Sigmoid colon (tissue), 3 donors: ENCODE measurements at regions not wholly inside any gene's neighbourhood (a gene's known extent, or its start where the extent isn't known, plus 50 kb on each side); places are given as distances from the start of the nearest gene placed in this dataset.

ENCODE experiments used
- CTCF ChIP-seq, 4 experiments: fragments of 450-650 bp in 3 of 4; fragments of 200-600 bp in 1 of 4; IDR thresholded peaks; one replicate each; pipeline ENCODE4 v1.5.1; 2016 to 2019; ENCODE audit warnings: antibody characterized with exemption in 4 of 4, mild to moderate bottlenecking in 3 of 4, moderate library complexity in 2 of 4
- POLR2A ChIP-seq, 2 donors: fragments of 450-650 bp; IDR thresholded peaks; one replicate each; pipeline ENCODE4 v1.6.1; 2016; ENCODE audit warnings: antibody characterized with exemption in 2 of 2, mild to moderate bottlenecking in 2 of 2, moderate library complexity in 2 of 2

- TF ChIP-seq POLR2A (IDR thresholded peaks at IDR 0.05) (no peak), CTCF (IDR thresholded peaks at IDR 0.05) (no peak)
These were observed 287.3 kb downstream of the PTPRU start for GRCh38 chr1:29523576-29523975.
